Anterior cingulate cortex (tissue), 58 donors: ENCODE measurements at regions not wholly inside any gene's neighbourhood (a gene's known extent, or its start where the extent isn't known, plus 50 kb on each side); places are given as distances from the start of the nearest gene placed in this dataset.
A peak's percentile ranks its signal among the peaks of the same experiment; 100 is the strongest.

Experiments
- DNase-seq, 58 donors: peaks; one replicate each; lab custom pipeline; 2025; lab: John Stamatoyannopoulos, UW

DNA sequence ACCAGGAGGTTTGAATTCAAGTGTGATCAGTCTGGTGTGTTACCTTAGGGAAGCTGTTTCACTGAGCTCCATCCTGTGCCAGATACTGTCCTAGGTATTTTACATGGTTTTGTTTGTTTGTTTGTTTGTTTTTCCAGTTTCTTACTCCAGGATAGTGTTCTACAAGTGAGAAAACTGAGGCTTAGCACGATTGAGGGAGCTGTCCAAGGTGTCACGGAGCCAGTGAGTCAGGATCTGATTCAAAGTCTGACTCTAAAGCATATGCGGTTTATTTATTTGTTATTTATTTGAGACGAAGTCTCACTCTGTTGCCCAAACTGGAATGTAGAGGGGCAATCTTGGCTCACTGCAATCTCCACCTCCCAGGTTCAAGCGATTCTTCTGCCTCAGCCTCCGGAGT, 79.7 kb upstream of the GNG2 start:
- DNase-seq: no peak

DNA sequence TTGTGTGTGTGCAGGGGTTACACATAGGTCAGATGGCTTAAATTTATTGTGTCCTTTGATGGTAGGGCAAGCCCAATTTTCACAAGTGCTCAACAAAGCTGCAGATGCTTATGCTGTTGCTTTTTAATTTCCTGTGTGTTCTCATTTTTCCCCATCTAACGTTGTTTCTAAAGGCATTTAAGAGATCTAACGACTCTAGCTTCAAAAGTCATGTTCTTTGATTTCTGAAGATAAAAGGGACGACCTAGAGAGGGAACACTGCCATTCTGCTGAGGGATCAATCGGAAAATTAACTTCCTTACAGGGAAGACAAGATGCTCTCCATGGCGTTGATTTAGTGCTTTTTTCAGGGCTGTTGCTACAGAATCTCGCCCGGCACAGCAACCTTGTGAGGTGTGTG, 79.0 kb upstream of the GNG2 start:
- DNase-seq: no peak

DNA sequence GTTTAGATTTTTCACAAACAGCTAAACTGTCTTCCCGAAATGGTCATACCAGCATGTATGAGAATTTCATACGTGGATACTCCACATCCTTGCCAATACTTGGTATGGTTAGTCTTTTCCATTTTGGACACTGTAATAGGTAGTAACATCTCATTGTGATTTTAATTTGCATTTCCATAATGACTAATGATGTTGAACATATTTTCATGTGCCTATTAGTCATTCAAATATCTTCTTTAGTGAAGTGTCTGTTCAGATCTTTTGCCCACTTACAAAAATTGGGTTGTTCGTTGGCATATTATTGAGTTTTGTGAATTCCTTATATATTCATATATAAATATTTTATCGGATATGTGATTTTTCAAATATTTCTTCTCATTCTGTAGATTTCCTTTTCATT, 78.0 kb upstream of the GNG2 start:
- DNase-seq: no peak

DNA sequence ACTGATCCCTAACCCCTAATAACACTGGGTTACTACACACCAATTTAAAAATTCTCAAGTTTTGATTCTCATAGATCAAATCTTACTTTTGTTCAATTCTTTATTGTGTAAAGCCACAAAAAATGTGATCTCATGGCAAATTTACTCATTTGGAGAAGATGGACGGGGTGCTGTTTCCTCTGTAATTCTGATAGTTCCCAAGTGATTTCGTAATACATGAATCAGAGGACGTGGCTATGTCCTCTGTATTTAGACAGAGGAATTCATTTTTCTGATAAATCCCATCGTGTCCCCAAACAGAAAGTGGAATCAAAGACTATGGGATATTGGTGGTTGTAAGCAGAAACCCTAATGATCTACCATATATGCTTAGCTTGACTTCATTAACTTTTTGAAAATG, 76.6 kb upstream of the GNG2 start:
- DNase-seq: no peak

DNA sequence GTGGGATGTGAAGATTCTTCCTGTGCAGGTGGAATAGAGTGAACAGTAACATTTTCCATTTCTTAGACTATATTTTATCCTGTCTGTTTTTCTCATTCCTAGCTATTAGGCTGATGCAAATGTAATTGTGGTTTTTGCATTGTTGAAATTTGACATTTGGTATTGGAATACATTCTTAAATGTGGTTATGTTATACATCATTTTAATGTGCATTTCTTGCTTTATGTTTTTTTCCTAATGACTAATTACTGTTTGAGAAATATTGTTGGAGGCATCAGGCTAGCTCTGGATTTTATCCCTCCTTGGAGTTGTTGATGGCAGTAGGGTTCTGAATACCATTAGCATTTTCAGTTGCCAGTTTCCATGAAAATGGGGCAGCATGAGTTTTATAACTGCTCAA, 75.9 kb upstream of the GNG2 start:
- DNase-seq: no peak

DNA sequence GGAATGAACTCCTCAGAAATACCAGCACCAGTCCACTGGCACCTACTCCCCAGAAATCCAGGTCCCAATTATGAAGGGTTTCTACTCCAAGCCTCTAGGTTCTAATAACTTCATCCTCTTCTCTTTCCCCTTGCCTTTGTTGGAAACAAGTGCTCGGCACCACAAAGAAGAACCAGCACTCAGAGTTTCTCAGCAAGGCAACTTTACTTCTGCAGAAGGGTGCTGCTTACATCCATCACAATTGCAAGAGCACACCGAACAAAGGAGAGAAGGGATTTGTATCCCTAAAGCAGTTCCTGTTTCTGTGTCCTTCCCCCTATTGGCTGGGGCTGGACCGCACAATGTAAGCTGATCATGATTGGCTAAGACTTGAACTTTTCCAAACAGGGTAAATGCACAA, 74.2 kb upstream of the GNG2 start:
- DNase-seq: no peak

DNA sequence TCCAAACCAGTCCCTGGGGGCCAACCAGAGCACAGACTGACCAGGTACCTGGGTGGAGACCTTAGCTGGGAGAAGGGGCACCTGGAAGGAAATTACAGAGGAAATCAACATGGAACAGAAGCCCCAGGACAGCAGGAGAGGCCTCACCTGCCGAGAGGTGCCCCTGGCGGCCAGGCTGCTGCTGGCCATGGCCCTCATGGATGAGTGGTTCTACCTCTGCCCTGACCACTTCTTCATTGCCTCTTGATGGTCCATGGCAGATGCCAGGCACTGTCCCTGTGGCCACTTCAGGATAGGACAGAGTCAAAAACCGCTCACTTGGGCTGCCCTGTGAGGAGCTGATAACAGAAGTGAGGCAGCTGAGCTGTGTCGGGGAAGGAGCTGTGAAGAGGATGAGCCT, 73.1 kb upstream of the GNG2 start:
- no peak for DNase-seq

DNA sequence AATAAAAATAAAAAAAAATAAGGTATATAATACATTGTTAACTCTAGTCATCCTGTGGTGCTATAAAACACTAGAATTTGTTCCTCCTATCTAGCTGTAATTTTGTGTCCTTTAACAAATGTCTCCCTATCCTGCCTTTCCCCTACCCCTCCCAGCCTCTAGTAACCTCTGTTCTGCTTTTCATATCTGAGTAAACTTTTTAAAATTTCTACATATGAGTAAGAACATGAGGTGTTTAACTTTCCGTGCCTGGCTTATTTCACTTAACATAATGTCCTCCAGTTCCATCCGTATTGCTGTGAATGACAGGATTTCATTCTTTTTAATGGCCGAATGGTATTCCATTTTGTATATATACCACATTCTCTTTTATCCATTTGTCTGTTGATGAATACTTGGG, 71.3 kb upstream of the GNG2 start:
- no peak for DNase-seq

DNA sequence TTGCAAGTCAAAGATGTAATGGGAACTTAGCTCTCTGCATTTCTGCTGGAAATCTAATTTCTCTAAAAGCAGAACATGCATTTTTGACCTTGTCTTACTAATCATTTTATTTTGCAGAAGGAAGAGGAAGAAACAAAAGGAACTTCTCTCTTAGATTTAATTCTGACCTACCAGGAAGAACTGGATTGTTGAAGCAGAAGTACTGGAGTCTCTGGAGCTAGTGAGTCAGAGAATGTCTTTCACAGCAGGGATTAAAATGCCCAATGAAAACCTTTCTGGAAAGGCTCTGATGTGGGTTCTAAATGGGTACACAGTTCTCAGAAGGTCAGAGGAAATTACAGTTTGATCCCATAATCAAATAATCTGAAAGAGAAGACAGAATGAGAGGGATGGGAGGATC, 70.8 kb upstream of the GNG2 start:
- no peak for DNase-seq

DNA sequence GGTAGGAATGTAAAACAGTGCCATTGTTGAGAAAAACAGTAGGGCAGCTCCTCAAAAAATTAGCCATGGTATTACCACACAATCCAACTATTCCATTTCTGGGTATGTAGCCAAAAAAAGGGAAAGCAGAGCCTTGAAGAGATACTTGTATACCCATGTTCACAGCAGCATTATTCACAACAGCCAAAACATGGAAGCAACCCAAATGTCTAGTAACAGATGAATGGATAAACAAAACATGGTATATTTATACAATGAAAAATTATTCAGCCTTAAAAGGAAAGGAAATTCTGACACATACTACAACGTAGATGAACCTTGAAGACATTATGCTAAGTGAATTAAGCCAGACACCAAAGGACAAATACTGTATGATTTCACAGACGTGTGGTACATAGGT, 67.6 kb upstream of the GNG2 start:
- DNase-seq: no peak

DNA sequence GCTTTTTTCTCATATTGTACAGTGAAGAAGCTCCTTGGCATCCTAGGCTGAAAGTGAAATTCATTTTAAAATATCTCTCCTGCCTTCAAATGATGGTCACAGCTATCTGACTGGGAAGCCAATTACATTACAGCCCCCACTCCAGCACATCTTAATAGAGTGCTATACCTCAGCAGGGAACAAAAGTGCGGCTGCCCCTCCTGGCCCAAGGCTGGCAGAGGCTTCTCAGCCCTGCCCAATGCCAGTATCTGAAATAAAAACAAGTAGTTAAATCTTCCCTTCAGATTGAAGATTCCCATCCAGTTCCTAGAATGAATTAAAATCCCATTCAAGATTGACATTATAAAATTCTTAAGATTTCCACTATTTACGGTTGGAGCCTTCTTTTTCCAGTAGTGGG, 54.9 kb upstream of the GNG2 start:
- DNase-seq: no peak

DNA sequence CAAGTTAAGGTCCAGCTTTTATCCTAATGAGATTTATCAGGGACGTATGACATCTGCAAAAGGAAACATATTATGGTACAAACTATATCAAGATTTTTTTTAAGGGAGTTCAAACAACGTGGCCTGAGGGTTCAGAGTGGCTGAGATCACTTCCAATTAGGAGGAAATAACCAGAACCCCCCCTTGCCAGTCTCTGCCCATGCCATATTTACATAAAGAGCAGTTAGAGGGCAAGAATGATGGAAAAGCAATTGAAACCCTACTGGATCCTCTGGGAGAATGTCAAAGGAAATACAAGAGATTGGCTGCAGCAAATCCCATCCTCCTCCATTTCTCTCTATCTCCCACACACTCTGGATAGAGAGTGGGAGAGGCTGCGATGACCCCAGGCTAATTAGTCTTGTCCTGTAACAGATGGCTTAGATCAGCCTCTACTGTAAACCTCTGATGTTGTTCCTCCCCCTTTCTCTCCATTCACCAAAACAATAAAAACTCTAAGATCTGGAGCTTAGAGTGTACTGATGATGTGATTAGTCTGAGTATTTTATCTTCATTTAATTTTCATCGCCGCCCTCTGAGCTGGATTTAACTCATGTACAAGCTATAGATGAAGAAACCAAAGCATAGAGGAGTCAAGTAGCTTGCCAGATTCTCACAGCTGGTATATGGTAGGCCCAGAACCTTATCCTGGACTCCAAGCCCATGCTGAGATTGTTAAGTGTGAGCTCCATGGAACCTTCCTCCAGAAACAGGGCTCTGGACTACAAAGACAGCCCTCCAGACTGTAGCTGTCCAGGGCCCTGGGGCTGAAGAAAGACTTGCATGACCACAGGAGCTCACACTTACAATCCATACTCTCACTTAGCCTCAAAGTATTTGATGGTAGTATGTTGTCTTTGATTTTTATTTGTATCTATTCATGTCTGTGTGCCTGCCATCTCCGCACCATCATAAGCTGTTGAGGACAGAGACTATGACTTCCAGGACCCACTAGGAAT, 54.1 kb upstream of the GNG2 start:
- DNase-seq: no peak

DNA sequence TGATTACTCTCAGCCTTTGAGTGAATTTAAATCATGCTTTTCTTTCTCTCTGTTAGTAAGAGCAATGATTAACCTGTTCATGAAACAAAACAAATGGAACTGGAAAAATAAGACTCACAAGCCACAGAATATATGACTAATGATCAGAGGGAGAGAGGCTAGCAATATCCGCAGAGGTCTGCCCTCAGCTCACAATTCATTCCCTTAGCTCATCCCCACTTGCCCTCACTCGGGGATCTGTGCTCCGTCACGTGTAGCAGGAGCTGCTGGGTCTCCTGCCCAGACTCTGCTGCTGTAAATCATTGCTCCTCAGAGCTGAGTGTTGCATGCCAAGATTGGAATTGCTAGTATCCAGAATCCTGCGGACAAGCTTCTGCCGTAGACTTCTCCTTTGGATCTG, 53.1 kb upstream of the GNG2 start:
- DNase-seq: peak in 1 of 58 donors; percentile 2
